ENCODE measurements at regions not wholly inside any gene's neighbourhood (a gene's known extent, or its start where the extent isn't known, plus 50 kb on each side); places are given as distances from the start of the nearest gene placed in this dataset.

DNA sequence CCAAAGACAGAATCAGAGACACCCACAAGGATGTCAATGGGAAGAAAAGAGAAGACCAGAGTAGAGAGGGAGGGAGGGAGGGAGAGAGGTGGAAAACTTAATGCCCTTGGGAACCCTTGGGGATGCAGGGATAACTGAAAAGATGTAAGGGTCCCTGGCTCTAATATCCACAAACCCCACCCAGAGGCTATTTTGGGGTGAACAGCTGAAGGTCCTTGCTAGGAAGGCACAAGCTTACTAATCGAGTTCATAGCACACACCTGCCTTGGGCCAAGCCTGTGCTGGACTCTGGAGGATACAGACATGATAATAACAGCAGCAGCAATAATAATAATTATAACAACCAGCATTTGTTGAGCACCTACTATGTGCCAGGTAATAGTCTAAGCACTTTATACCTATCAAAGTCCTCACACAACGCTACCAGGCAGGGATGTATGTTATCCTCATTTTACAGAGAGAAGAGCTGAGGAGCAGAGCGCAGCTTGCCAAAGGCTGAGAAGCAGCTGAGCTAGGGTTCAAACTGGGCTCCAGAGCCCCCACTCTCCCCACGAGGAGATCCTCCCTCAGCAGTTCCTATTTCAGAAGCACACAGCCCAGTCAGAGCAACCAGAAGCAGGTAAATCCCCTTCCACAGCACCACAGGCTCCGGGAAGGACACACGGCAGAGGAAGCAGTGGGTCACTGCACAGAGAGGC, 174.2 kb downstream of the ANKRD60 start:
- TF ChIP-seq, protein P1, sequence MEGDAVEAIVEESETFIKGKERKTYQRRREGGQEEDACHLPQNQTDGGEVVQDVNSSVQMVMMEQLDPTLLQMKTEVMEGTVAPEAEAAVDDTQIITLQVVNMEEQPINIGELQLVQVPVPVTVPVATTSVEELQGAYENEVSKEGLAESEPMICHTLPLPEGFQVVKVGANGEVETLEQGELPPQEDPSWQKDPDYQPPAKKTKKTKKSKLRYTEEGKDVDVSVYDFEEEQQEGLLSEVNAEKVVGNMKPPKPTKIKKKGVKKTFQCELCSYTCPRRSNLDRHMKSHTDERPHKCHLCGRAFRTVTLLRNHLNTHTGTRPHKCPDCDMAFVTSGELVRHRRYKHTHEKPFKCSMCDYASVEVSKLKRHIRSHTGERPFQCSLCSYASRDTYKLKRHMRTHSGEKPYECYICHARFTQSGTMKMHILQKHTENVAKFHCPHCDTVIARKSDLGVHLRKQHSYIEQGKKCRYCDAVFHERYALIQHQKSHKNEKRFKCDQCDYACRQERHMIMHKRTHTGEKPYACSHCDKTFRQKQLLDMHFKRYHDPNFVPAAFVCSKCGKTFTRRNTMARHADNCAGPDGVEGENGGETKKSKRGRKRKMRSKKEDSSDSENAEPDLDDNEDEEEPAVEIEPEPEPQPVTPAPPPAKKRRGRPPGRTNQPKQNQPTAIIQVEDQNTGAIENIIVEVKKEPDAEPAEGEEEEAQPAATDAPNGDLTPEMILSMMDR (conservative IDR thresholded peaks at IDR 0.05; ENCODE audit: low read depth, low read length), result no peak
- TF ChIP-seq POLR2A (IDR thresholded peaks at IDR 0.05; ENCODE audit: low read depth, low read length) (no peak), SMC3 (IDR thresholded peaks at IDR 0.05; ENCODE audit: low read depth, low read length) (no peak), FOS (IDR thresholded peaks at IDR 0.05; ENCODE audit: low read depth, low read length) (no peak), RAD21 (IDR thresholded peaks at IDR 0.05; ENCODE audit: low read length) (no peak), MAFK (IDR thresholded peaks at IDR 0.05; ENCODE audit: low read depth, low read length) (no peak), CEBPB (IDR thresholded peaks at IDR 0.05; ENCODE audit: low read depth, low read length) (no peak), RCOR1 (IDR thresholded peaks at IDR 0.05; ENCODE audit: insufficient replicate concordance, low read length) (no peak), CHD1 (IDR thresholded peaks at IDR 0.05; ENCODE audit: low read depth, low read length) (no peak), MAZ (IDR thresholded peaks at IDR 0.05; ENCODE audit: borderline replicate concordance, low read depth, low read length) (no peak), RFX5 (IDR thresholded peaks at IDR 0.05; ENCODE audit: low read depth, low read length) (no peak), MXI1 (IDR thresholded peaks at IDR 0.05; ENCODE audit: borderline replicate concordance, low read depth, low read length) (no peak)
- TF ChIP-seq, protein P2, sequence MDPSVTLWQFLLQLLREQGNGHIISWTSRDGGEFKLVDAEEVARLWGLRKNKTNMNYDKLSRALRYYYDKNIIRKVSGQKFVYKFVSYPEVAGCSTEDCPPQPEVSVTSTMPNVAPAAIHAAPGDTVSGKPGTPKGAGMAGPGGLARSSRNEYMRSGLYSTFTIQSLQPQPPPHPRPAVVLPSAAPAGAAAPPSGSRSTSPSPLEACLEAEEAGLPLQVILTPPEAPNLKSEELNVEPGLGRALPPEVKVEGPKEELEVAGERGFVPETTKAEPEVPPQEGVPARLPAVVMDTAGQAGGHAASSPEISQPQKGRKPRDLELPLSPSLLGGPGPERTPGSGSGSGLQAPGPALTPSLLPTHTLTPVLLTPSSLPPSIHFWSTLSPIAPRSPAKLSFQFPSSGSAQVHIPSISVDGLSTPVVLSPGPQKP (IDR thresholded peaks at IDR 0.05; ENCODE audit: borderline replicate concordance, low read depth, low read length), result no peak
- TF ChIP-seq, protein P3, sequence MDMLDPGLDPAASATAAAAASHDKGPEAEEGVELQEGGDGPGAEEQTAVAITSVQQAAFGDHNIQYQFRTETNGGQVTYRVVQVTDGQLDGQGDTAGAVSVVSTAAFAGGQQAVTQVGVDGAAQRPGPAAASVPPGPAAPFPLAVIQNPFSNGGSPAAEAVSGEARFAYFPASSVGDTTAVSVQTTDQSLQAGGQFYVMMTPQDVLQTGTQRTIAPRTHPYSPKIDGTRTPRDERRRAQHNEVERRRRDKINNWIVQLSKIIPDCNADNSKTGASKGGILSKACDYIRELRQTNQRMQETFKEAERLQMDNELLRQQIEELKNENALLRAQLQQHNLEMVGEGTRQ (IDR thresholded peaks at IDR 0.05; ENCODE audit: low read depth, low read length), result no peak

Measured in IMR-90 (cell line).